ENCODE measurements at regions not wholly inside any gene's neighbourhood (a gene's known extent, or its start where the extent isn't known, plus 50 kb on each side); places are given as distances from the start of the nearest gene placed in this dataset.
A peak's percentile ranks its signal among the peaks of the same experiment; 100 is the strongest.

DNA sequence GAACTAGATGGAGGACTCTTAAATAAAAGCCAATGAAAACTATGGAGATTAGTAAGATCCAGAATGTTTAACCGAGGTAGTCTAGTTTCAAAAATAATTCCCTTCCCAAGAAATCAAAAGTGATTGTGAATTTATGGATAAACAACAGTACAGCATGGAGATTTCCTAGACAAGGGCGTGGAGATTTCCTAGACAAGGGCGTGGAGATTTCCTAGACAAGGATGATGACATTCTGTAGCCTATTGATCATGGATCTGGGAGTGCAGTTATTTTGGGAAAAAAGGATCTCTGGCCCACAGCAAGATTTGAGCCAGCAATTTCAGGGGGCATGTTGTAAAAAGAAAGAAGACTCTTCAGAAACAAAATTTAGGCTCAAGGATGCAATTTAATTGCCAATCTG, 175.3 kb downstream of the RAP2B start:
- no peak overlapping the region for H3K4me3 ChIP-seq (ENCODE audit: low read length, poor library complexity, severe bottlenecking)
- H3K36me3 ChIP-seq (ENCODE audit: insufficient read depth, low read length): no peaks in the 10 kb centered on the region
- no peaks in the 10 kb centered on the region; the same call in 1 of the 2 replicates for H3K9me3 ChIP-seq (ENCODE audit: insufficient read depth, low read depth, low read length)
- no peaks in the 10 kb centered on the region for H3K79me2 ChIP-seq (ENCODE audit: insufficient read depth, low read length)
- no peaks in the 10 kb centered on the region for H4K20me1 ChIP-seq (ENCODE audit: insufficient read depth, low read length, poor library complexity, severe bottlenecking)
- no peak overlapping the region for H3K9ac ChIP-seq (ENCODE audit: low read depth, low read length, poor library complexity, severe bottlenecking)
- no peak overlapping the region for H3K4me2 ChIP-seq (ENCODE audit: low read depth, low read length, poor library complexity, severe bottlenecking)
- TF ChIP-seq EZH2phosphoT487 (IDR thresholded peaks at IDR 0.05; ENCODE audit: borderline replicate concordance): no peak
- TF ChIP-seq, protein P1, sequence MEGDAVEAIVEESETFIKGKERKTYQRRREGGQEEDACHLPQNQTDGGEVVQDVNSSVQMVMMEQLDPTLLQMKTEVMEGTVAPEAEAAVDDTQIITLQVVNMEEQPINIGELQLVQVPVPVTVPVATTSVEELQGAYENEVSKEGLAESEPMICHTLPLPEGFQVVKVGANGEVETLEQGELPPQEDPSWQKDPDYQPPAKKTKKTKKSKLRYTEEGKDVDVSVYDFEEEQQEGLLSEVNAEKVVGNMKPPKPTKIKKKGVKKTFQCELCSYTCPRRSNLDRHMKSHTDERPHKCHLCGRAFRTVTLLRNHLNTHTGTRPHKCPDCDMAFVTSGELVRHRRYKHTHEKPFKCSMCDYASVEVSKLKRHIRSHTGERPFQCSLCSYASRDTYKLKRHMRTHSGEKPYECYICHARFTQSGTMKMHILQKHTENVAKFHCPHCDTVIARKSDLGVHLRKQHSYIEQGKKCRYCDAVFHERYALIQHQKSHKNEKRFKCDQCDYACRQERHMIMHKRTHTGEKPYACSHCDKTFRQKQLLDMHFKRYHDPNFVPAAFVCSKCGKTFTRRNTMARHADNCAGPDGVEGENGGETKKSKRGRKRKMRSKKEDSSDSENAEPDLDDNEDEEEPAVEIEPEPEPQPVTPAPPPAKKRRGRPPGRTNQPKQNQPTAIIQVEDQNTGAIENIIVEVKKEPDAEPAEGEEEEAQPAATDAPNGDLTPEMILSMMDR (conservative IDR thresholded peaks at IDR 0.05; ENCODE audit: low read length): no peak
- no peaks in the 10 kb centered on the region for H3K9me2 ChIP-seq (replicated peaks; ENCODE audit: low read depth, low read length)
- no peaks in the 10 kb centered on the region for H3F3A ChIP-seq (ENCODE audit: low read depth)
- peaks cover 20% of the 10 kb centered on the region for H3K4me1 ChIP-seq (ENCODE audit: insufficient read depth, low read length, poor library complexity, severe bottlenecking)
- H2AFZ ChIP-seq (ENCODE audit: low read length): 0 out of 2 replicates have a peak overlapping the region, but pooled peaks have one; percentile 19
- H3K27me3 ChIP-seq (ENCODE audit: insufficient read depth, low read length, poor library complexity, severe bottlenecking): no peaks in the 10 kb centered on the region

DNA sequence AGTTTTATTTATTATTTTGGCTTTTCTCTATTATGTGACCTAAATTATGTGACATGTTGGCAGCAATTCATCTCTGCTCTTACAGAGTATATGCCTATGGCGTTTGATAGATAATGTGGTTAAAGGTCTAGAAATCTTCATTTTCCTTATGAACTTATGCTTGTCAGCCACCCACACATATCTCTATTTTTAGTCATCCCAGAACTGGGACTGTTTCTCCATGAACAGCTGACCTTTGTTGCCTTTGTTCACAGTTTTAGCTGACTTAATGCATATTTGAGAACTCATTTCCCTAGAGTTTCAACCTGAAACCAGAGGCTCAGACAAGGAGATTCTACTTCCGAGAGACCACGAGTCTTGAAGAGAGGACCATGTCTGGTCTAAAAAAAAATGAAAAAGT, 176.5 kb downstream of the RAP2B start:
- no peak overlapping the region for H3K4me3 ChIP-seq (ENCODE audit: low read length, poor library complexity, severe bottlenecking)
- peaks cover 10% of the 10 kb centered on the region for H3K4me1 ChIP-seq (ENCODE audit: insufficient read depth, low read length, poor library complexity, severe bottlenecking)
- no peaks in the 10 kb centered on the region for H3F3A ChIP-seq (ENCODE audit: low read depth)
- TF ChIP-seq, protein P1 (conservative IDR thresholded peaks at IDR 0.05; ENCODE audit: low read length): no peak
- TF ChIP-seq EZH2phosphoT487 (IDR thresholded peaks at IDR 0.05; ENCODE audit: borderline replicate concordance): no peak
- H2AFZ ChIP-seq (ENCODE audit: low read length): 0 out of 2 replicates have a peak overlapping the region, but pooled peaks have one; percentile 17
- H3K79me2 ChIP-seq (ENCODE audit: insufficient read depth, low read length): no peaks in the 10 kb centered on the region
- H3K27me3 ChIP-seq (ENCODE audit: insufficient read depth, low read length, poor library complexity, severe bottlenecking): no peaks in the 10 kb centered on the region
- H3K4me2 ChIP-seq (ENCODE audit: low read depth, low read length, poor library complexity, severe bottlenecking): no peak overlapping the region
- no peaks in the 10 kb centered on the region for H3K9me2 ChIP-seq (replicated peaks; ENCODE audit: low read depth, low read length)
- no peak overlapping the region for H3K9ac ChIP-seq (ENCODE audit: low read depth, low read length, poor library complexity, severe bottlenecking)
- no peaks in the 10 kb centered on the region; the same call in 1 of the 2 replicates for H3K9me3 ChIP-seq (ENCODE audit: insufficient read depth, low read depth, low read length)
- no peaks in the 10 kb centered on the region for H3K36me3 ChIP-seq (ENCODE audit: insufficient read depth, low read length)
- H4K20me1 ChIP-seq (ENCODE audit: insufficient read depth, low read length, poor library complexity, severe bottlenecking): no peaks in the 10 kb centered on the region

- H3K36me3 ChIP-seq (ENCODE audit: insufficient read depth, low read length): no peaks in the 10 kb centered on the region
- H3K79me2 ChIP-seq (ENCODE audit: insufficient read depth, low read length): no peaks in the 10 kb centered on the region
- TF ChIP-seq EZH2phosphoT487 (IDR thresholded peaks at IDR 0.05; ENCODE audit: borderline replicate concordance): no peak
- TF ChIP-seq, protein P1 (conservative IDR thresholded peaks at IDR 0.05; ENCODE audit: low read length): no peak
- H3K27me3 ChIP-seq (ENCODE audit: insufficient read depth, low read length, poor library complexity, severe bottlenecking): no peaks in the 10 kb centered on the region
- 0 out of 2 replicates have a peak overlapping the region, but pooled peaks have one; percentile 17 for H2AFZ ChIP-seq (ENCODE audit: low read length)
- H3K4me1 ChIP-seq (ENCODE audit: insufficient read depth, low read length, poor library complexity, severe bottlenecking): peaks cover 10% of the 10 kb centered on the region
- H3K9me3 ChIP-seq (ENCODE audit: insufficient read depth, low read depth, low read length): no peaks in the 10 kb centered on the region; the same call in 1 of the 2 replicates
- H3K9me2 ChIP-seq (replicated peaks; ENCODE audit: low read depth, low read length): no peaks in the 10 kb centered on the region
- H3K4me2 ChIP-seq (ENCODE audit: low read depth, low read length, poor library complexity, severe bottlenecking): no peak overlapping the region
- H3K4me3 ChIP-seq (ENCODE audit: low read length, poor library complexity, severe bottlenecking): no peak overlapping the region
- no peak overlapping the region for H3K9ac ChIP-seq (ENCODE audit: low read depth, low read length, poor library complexity, severe bottlenecking)
- no peaks in the 10 kb centered on the region for H3F3A ChIP-seq (ENCODE audit: low read depth)
- no peaks in the 10 kb centered on the region for H4K20me1 ChIP-seq (ENCODE audit: insufficient read depth, low read length, poor library complexity, severe bottlenecking)
Observed at GRCh38 chr3:153339065-153339464, 177.0 kb downstream of the RAP2B start.
